HG02840 (cell line): ENCODE measurements at regions not wholly inside any gene's neighbourhood (a gene's known extent, or its start where the extent isn't known, plus 50 kb on each side); places are given as distances from the start of the nearest gene placed in this dataset.

Experiments used
- ATAC-seq: cut with Tn5 transposase; IDR thresholded peaks from one replicate; pipeline ENCODE4 v1.9.1; 2021; ENCODE audit warnings: mild to moderate bottlenecking, moderate library complexity, moderate number of reproducible peaks; ENCODE audit not compliant: unreplicated experiment, low FRiP score

DNA sequence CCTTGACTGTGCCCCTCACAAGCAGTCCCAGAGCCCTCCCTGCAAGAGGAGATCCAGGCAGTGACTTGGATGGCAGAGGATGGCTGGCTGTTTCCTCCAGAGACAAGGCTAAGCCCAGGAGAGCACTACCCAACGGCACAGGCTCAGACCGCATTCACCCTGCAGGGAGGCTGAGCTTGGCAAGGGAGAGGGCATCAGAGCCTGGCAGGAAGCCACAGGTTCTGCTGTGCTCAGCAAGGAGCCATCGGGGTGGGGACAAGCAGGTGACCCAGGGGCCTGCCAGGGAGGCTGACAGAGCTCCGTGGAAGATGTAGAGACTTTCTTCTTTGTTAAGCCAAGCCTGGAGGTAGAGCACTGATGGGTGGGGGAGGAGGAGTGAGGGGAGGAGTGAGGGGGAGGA is 159.2 kb upstream of the CST7 start:
- no peak for ATAC-seq

DNA sequence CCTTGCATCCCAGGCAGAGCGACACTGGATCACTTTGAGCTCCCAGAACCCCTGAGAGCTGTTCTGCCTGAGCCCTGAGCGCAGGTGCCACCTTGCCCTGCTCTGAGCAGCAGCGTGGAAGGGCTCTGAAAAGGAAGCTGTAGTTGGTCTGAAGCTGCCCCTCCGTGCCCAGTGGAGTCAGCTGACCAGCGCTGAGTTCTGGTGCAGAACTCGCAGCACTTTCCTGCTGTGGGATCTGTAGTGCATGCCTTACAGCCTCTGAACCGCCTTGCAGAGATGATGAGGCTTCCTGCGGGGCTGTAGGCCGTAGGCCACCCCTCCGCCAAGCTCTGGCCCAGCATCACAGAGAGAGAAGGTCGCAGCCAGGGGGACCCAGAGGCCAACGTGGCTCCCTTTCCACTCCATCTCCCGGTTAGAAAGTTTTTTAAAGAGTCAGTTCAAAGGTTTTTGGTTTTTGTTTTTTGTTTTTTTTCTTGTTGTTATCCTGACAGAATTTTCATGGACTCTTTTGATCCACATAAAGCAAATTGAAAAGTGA is 158.3 kb upstream of the CST7 start:
- no peak for ATAC-seq

DNA sequence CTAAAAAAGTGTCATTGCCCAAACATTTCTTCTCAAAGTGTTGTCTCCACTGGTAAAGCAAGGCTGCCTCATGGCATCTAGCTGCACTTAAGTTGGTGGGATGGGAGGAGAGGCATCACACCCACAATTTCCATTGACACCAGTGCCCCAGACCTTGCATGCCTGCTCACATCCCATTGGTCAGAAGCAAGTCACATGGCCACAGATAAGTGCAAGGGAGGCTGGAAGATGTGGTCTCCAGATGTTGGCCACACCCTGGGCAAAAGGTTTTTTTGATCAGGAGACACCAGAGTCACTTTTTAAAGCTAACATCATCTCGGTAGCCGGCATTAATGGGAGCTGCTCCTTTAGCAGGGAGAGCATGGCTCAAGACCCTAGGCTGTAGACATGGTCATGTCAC is 157.1 kb upstream of the CST7 start:
- no peak for ATAC-seq

DNA sequence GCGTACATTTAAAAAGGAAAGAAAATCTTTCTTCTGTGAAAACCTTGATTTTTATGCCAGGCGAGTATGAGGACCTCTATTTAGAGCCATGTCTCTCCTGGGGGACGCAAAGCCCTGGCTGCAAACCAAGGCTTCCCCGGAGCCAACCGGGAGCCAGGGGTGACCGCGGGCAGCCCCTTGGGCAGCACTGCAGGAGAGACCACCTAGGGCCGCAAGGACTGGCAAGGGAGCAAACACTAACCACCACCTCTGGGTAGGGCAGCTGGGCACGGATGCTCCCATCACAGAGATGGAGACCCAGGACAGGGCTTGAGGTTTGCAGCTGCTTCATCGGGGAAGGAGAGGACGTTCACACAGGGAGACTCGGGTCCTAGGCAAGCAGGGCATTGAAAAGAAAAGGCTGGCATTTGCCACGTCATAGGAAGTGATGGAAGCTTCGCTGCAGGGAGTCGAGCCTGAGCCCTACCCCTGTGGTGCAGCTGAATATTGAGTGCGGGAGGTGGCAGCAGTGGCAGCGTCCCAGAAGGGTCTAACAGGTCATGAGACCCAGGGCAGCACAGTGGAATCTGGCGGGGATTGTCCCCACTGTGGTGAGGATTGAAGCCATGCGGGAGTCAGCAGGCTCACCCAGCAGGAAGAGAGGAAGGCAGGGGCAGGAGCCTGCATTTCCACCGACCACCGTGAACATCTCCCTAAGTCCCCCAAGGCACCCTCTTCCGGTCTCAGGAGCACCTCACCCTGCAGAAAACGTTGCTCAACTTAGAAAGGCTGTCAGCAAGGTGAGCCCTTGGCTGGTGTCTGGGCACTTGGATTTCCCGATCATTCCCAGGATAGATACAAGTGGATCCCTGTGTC is 156.2 kb upstream of the CST7 start:
- no peak for ATAC-seq

DNA sequence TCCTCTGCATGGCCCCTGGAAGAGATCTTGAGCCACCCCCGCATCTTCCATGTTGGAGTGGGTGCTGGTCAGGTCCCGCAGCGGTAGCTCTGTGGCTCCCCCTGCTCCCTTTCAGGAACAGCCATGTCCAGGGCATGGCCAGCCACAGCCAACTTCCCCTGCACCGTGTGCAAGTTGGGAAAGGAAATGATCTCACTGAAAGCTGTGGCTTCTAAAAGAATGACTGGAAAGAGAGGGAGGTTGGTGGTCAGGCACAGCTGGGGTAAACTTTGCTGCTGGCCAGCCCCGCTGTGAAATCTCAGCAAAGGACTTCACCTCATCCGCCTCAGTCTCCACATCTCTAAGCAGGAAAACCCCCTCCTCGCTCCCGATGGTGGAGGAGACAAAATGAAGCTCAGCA is 153.6 kb upstream of the CST7 start:
- ATAC-seq: no peak

DNA sequence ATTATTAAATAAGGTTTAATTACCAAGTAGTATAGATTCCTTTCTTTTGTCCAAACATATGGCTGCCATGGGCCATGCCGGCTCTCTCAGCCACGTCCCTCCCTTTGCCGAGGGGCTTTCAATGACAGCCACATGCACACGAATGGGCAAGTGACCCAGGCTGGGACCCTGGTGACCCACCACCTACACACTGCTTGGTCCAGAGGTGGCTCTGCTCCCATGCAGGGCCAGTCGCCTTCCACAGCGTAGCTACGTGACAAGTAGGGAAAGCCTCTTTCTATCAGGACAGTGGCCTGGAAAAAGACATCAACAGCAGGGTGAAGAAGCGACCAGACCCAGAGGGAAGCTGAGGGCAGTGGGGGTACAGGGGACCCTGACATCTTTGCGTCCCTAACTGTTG is 152.8 kb upstream of the CST7 start:
- no peak for ATAC-seq

DNA sequence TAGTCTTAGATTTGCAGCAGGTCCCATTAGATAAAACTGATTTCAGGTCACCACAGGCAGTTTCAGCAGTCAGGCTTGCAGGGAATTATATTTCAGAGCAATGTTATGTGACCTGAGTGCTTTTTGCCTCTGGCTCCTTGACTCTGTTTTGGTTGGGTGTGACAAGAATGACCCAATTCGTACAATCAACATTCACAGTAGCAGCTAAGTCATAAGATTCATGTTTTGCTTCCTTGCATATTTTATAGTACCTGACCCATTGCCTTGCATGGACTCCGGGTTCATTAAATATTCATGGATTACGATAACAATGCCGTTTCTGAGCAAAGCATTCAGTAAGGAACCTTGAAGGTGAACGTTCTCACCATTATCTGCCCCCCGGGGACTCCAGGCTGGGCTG is 152.0 kb upstream of the CST7 start:
- ATAC-seq: no peak

DNA sequence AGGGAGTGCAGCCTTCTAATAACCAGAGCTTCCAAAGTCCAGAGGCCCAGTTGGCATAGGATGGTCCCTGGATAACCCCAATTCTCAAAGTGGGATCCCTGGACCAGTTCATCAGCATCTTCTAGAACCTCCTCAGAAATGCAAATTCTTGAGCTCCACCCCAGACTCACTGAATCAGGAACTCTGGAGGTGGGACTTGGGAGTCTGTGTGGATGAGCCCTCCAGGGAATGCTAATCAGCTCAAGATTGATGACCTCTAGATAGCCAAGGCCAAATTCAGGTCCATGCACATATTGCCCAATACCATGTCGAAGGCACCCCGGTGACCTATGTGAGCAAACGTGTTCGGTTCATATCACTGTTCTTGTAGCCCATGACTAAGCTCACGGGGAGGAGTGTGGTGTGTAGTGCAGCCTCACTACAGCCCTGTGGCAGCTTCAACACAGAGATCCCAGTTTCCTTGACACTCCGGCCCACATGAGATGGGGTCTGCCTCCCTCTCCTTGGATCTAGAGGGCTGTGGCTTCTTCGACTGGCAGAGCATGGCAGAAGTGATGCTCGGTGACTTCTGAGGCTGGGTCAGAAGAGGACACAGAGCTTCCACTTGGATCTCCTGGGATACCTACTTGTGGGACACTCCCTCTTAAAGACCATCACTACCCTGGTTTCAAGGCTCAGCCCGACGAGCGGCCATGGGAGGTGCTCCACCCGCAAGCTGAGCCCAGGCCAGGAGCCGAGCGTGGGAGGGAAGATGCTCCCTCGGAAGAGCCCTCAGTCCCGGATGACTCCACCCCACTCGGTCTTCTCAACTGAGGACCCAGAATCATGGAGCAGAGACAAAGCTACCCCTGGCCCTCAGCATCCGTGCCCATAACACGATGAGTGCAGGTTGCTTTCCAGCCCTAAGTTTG is 151.1 kb upstream of the CST7 start:
- no peak for ATAC-seq

DNA sequence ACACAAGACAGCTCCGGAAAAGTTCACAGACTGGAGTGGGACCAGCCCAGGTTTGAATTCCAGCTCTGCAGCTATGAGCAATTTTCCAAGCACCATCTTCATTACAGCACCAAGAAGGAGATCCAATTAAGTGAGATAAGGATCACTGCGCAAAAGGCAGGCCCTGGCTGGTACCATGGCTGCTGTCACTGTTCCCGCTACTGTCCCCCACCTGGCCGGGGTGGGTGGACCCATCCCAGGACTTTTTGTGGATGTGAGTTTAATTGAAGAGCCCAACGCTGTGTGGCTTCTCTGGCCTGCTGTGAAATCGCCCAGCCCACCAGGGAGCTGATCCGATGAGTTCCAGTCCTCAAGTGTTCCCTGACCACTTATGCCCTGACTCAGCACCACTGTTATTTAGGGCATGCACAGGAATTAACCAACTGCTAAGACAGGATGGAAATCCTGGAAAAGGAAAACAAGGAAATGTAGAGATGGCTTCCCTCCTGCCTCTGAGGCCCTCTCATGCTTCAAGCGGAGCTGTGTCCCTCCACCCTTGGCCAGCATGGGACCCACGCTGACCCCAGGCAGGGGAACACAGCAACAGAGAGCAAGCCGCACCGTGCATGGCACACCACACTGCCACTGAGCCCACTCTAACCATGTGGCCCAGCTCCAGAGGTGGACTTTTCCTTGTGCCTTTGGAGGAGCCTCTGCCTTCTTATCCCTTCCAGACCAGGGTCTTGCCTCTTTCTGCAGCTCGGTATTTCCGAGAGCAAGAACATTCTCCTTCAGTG is 150.0 kb upstream of the CST7 start:
- ATAC-seq: no peak

DNA sequence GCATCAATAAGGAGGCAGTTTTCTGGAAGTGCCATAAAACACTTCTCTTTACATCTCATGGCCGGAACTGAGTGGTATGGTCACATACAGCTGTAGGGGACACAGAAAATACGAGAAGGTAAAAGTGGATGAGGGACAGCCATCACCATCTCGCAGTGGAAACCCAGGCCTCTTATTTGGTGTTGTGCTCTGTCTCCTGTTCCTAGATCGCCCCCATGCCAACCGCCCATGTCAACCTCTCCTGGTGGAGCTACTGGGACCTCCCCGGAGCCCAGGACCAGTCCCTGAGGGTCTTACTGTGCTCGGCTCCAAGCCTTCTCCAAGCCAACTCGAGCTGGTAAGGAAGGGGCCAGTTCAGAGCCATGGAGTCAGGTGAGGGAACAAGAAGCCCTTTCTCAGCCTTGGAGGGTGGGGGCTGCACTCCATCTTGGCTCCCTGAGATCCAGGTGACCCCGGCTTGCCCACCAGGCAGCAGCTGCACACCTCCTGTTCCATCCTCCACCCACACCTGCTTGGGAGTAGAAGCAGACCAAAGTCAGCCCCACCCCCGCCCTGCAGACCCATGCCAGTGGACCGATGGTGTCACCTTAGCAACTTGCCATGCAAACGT is 149.0 kb upstream of the CST7 start:
- no peak for ATAC-seq

DNA sequence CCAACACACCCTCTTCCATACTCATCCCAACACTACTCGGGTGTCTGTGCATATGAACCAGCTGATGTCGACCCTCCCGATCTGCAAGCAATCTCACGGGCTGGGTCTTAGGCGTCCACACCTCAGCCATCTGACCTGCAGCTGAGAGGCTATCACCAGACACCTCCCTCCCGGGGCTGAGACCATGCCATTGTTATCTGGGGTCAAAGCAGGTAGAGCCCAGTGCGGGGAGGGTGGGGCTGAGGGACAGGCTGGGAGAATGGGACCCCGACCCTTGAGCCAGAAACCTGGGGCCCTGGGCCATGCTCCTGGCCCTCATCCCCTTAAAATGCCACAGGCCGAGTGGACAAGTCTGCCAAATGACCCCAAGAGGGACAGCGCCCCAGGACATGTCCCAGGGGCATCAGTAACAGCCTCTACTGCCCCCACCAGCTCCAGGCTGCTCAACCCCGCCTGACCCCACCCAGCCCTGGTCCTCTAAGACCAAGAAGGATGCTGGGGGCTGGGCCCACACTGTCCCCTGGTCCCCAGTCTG is 146.7 kb upstream of the CST7 start:
- ATAC-seq: no peak

DNA sequence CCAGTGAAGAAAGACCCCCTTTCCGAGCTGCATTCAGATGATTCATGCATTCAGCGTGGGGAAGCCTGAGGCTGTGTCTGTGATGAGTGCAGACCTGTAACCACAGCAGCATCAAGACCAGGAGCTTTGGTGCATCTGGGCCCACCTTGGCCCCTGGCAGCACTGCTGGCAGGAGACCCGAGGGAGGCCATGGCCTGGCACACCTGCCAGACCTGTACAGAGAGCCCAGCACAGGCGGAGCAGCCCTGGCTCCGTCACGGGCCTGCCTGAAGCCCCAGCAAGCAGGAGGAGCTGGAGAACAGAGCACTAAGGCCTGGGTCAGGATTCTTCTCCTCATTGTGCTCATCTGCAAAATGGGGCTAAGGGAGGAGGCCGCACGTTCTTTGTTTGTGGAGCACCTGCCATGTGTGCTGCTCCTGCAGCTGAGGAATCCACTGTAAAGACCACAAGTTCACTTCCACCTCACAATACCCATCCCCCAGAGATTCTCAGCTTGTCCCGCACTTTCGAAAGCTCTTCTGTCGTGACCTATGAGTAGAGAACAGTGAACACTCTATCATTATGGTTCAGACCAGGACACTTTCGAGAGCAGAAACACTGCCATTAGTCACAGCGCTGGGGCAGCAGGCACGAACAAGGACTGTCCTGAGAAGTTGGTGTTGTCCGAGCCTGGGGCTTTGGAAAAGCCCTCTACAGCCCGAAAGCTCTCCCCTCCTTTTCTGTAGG is 144.4 kb upstream of the CST7 start:
- ATAC-seq: no peak

DNA sequence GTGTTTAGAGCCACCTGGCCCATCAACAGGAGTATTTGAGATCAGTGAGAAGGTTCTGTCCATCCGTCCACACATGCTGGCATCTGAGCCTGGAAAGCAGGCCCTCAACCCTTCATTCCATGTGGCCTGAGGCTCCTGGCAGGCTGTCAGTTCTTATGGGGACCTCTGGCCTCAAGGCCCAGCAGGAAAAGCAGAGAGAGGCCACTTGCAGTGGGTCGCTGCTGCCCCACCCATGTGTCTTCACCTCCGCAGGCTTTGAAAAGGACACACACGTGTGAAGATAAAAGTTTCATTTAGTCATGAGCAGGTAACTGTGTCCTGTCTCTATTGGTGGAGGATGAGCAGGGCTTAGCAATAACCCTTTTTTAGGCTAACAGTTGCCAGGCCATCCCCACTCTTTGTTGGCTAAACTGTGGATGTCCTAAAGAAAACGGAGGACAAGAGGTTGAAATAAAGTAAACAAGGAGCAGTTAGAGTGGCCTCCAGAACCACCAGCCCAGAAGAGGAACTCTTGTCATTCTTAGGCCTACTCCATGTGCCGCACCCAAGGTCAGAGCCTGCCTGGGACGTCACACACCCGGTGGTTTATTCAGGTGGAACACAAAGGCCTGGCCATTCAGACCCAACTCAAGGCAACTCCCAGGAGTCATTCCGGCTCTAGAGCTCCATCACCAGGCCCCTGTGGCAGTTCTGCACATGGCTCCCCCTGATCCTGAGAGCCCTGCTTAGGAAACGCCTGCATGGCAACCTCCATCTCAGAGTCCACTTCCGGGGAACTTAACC is 143.4 kb upstream of the CST7 start:
- no peak for ATAC-seq

DNA sequence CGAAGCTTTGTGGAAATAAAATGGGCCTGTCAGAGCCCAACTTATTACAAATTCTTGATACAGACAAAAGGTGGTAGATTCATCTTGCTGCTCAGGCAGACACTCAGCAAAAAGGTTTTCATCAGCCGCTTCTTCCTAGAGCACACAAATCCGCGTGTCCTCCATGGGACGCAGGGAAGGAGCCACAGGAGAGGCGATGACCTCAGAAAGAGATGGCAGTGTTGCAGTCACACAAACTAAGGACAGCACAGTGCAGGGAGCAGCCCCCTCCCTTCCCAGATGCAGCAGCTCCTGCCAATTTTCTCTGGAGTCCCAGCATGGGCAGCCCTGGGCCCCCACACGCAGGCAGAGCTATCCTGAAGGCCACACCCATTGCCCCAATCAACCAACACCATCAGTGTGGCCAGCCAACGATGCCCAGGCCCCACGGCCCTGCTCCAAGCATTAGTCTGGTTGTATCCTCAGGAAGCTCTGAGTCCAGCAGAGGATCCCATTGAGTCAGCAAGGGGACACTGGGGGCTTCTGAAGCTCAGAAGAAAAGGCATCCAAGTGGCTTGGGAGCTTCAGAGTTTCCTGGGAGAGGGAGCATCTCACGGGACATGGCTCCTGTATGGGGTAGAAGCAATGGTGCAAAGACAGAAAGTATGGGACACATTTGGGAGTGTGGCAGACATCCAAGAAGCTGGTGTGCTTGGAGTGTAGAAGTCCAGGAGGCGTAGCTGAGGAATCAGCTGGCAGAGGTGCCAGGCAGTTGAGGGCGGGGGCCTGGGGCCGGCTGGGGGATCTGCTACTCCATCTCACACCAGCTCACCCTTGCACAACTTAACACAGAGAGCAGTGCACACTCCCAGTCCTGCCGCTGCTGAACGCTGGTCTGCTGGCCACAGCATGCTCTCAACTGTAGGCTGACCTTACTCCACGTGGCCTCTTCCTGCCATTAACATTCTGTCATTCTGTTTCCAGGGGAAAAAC is 142.1 kb upstream of the CST7 start:
- ATAC-seq: no peak

DNA sequence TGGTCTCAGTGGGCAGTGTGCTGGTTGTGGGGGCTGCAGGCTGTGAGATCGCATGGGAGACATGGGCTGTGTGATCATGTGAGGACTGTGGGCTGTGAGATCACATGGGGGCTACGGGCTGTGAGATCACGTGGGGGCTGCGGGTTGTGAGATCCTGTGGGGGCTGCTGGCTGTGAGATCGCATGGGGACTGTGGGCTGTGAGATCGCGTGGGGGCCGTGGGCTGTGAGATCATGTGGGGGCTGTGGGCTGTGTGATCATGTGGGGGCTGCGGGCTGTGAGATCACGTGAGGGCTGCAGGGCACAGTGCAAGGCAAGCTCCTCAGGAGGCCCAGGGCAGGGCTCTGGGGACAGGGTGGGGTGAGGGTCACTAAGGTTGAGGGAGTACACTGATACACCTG is 140.5 kb upstream of the CST7 start:
- ATAC-seq: no peak

DNA sequence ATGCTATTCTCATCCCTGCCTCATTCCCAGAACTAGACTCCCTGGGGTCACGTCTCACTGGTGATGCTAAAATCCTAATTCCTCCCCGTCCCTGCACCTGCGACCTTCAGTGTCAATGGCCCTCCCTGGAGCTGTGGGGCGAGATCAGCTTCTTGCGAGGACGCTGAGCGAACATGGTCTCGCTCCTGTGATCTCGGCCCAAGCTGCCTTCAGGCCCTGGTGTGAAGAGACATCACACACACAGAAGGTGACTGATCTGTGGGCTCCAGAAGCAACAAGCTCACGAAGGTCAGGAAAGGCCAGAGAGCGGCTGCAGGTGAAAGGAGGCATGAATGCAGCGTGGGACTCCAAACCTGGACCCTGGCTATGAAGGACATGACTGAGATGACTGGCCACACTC is 139.5 kb upstream of the CST7 start:
- ATAC-seq: no peak

DNA sequence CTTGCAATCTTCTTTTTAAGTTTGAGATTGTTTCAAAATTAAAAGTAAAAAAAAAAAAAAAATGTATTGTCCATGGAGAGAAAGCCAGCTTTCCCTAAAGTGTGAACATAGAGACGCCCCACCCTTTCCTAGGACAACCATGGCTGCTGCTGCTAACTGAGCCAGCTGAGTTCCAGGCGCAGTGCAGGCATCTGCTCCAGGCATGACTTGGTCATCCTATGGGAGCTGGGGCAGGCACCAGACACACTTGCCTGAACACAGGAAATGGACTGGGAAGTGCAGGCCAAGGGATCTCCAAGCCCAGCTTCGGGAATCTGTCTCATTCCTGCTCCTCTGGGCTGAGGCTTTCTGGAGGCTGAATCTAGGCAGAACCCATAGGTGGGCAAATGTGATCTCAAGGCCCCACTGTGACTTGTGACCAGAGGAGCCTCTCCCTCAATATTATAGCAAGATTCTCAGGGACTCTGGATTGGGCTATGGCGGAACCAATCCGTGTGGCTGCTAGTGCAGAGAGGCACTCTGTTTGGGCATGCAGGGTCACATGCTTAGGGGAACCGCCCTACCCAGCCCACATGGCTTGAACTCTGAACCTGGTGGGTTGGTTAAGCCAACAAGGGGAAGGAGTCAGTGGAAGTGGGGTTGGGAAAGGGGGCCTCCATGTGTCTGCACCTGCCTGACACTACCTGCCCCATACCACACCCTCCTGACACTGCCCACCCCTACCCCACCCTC is 138.2 kb upstream of the CST7 start:
- no peak for ATAC-seq
